GM18511 (cell line): ENCODE measurements at regions not wholly inside any gene's neighbourhood (a gene's known extent, or its start where the extent isn't known, plus 50 kb on each side); places are given as distances from the start of the nearest gene placed in this dataset.

Experiments used
- ATAC-seq: cut with Tn5 transposase; IDR thresholded peaks from one replicate; pipeline ENCODE4 v1.9.1; 2021; ENCODE audit warnings: mild to moderate bottlenecking, moderate library complexity; ENCODE audit not compliant: unreplicated experiment

DNA sequence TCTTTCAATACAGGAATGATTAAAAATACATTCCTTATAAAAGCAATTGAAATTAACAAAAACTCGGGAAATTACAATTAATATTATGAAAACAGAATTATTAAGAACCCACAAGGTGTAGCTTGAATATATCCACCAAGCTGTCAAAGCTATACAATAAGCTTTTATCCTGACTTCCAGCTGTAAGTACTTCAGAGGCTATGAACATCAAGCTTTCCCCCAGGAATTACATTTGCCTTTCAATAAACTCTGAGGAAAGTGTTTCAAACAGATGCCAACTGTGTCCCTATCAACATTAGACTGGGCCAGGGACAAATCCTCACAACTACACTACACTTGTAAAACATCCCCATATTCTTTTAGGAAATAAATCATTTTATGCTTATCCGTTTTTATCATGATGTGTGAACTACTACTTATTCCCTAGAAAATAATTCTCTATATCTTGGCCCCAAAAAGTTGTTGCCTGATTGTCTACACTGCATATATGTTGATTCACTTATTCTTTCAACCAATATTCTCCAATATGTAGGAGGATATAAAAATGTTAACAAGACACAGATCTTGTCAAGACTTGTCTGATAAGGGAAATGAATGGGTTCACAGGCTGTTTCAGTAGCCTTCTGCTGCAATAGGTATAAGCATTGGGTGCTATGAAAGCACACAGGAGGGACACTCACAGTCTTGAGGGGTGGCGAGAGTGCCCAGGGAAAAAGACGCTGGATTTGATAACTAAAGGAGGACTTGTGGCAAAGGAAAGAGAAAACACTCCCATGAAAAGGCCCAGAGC lies 494.1 kb downstream of the CENPC start:
- ATAC-seq: no peak

DNA sequence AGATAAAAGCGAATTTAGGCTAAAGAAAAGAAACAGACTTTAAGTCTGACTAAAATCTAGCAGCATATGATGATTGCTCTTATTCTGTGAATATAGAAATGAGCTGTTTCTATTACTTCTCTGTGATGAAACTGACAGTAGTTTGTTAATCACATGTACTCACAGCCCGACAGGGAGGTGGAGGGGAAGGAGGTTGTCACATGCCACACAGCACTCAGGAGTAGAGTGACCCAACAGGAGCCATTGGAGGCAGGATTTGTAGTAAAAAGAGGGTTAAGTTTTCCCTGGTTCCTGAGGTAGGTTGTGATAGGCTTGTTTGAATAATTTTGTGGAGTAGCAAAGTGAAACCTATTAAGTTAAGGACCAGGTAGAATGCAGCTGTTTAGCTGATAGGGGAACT lies 495.9 kb downstream of the CENPC start:
- ATAC-seq: no peak

DNA sequence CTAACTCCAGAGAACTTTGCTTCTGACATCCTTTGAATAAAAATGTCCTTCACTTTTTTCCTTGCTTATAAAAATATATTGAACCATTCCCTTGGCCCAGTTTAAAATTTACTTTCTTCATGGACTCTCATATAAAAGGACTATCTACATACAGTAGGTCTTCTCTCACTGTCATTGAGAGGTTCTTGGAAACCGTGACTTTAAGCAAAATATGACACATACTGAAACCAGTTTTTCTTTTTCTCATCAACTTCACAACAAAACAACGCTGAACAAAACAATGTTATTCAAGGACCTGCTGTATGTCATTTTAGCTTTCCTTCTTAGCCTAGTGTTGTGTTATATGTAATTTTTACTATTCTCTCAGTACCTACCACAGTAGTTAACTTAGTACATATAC lies 496.8 kb downstream of the CENPC start:
- ATAC-seq: no peak

DNA sequence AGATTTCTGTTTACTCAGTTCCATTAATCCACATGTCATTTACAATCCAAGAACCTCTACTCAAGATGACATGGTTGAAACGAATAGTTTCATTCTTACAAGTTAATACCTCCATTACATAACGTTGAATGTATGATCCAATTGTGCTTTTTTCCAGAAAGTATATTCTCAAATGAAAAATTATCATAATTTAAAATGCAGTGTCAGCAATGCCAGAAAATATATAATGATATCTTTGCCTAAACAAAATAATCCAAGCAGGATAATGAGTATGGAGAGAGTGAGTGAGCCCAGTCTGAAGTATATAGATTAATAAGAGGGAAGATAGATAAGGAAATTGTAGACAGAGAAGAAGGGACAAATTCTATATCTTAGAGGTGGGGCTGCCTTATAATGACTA lies 505.0 kb downstream of the CENPC start:
- ATAC-seq: no peak

DNA sequence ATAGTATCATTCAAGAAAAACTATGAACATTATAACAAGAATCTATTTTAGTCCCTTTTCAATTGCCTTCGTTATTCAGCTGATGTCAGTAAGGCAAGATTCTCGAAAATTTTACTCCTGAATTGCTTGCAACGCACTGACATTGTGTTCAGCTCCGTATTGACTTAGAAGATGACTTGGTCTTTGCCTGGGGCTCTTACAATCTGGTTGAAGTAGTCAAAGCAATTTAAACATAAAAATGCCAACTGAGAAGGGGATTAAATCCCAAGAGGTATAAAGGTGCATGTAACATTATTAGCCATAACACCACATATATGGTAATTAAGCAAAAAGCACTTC lies 507.1 kb downstream of the CENPC start:
- ATAC-seq: no peak

DNA sequence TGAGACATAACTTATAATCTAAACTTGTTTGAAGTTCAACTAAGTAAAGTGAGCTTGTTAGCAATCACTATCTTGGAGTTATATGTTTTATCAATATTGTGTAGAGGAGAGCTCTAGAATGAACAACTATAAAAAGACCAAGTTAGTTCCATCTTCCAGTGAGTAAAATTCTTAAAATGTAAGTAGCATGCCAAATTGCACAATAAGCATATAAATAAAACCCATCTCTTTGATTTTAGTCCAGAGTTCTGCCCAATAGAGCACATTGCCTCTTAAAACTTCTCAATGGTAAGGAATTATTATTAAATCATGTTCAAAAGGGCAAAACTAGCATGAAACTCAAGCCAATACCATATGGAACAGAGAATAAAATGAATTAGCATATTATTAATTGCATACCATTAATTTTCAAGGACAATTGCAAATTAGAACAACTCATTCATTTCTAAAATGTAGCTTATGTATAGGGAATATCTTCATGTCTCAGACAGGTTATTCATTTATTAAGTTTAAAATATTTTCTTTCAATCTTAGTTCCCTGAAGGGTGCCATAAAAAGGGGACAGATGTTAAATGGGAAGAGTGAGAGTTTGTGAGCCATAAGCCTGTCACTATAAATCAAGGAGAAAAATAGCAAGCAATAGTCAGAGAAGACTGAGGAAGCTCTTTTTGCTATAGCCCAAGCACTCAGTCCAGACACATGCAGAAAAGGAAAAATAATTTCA lies 507.6 kb downstream of the CENPC start:
- no peak for ATAC-seq

DNA sequence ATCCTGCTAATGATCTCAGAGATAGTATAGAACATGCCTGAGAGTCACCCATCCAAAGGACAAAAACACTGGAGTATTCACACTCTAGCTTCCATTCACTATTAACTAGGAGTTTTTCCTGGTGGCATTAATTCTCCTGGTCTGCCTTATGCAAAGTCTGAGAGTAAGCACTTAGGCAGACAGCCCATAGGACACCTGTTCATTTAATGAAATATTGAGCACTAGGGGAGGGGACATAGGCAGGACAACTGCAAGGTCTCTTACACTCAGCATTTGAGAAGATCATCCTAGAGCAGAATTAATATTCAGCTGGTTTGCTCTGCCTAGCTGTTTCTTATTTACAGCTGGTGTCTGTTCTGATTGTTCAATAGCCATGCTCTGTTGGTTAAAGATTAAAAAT lies 508.5 kb downstream of the CENPC start:
- ATAC-seq: no peak

DNA sequence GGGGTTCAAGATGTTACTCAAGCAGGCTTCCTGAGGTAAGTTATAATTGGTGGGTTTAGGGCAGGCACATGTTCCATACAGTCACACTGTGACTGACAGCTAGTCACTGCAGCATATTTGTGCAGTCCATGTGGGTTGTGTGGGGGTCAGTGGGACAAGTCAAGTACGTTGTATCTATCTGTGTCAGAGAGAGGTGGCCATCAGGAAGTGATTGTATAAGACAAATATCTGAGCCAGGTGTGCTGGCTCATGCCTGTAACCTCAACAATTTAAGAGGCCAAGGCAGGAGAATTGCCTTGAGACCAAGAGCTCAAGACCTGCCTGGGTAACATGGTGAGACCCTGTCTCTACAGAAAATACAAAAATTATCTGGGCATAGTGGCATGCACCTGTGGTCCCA lies 509.3 kb downstream of the CENPC start:
- no peak for ATAC-seq

DNA sequence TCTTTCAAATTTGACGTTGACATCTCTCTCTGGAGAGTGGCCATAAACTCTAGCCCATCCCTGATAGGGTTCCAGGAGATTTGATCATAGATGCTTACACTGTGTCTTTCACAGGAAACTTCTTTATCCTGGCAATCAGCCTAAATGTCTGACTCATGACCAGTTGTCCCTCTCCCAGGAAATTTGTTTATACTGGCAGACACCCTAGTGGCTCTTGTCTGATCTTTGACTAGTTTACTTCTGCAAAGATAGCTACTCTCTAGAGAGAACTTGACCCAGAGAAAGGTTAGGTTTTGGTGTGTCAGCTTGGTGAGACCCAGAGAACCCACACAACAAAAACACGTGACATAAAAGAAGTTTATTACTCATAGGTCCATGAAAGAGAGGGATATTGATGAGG lies 509.8 kb downstream of the CENPC start:
- ATAC-seq: no peak

DNA sequence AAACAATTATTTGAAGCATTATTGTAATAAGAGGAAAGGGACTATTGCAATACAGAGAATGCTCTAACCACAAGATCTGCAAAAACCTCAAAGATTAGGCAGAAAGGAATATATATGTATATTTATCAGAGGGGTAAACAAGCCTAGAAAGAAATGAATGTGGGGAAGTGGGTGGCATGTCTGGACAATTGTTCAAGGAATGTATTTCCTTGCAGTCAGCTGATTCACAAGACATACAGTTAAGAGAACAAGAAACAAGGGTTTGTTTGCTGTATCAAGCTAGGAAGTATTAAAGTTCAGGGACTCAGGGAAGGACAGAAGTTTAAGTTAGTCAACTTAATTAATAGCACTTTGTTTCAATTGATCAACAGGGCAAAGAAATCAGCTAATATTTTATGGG lies 514.7 kb downstream of the CENPC start:
- no peak for ATAC-seq

DNA sequence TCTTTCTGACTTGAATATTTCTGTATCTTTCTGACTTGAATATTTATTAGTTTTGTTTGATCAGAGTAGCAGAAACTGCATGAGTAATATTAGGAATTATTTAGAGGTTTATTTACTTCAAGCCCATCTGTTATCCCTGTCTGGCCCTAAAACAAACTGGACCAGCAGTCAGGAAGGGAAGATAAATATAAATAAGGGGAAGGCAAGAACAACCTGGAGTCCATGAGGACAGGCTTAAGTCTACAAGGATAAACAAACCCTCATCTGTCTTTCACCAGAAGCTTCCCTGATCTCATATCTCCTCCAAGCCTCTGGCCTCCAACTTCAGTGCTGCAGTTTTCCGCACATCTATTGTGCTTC lies 524.9 kb downstream of the CENPC start:
- ATAC-seq: no peak

DNA sequence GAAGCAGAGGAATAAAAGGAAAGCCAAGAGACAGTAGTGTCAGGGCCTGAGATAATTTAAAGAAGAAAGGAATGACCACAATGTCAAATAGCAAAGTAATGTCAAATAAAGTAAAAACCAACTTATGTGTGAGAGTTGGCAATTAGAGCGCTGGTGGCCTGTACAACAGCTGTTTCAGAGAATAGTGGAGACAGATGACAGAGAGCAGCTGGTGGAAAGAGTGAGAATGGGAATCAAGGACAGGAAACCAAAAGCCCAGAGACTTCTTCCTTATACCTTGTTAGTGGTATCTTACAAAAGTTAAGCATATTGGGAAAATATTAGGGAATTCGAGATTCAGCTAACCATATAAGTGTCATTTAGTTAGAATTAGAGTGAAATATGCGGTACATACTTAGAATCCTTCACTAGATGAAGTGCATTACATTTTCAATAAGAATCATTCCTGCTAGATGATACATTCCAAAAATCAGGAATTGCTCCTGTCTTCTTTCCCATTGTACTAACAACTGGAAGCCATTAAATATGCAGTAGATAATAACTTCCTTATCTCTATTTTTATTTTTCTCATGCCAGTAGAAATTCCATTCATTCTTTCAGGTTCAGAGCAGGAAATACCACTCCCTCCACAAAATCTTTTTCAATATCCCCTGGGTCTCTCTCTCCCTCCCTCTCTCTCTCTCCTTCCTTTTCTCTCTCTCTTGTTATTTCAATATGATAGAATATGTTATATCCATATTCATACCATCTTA lies 525.4 kb downstream of the CENPC start:
- ATAC-seq: no peak

DNA sequence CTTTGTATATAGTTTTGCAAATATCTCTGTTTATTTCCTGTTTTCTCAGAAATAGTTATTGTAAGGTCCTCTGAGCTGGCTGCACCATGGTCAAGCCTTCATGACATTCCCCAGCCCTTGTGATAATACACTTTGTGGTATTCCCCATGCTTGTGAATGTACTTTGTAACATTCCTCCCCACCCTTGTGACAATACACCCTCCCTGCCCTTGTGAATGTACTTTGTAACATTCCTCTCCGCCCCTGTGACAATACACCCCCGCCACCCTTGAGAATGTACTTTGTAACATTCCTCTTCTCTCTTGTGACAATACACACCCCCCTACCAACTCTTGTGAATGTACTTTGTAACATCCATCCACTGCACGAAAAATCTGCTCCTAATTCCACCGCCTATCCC lies 530.7 kb downstream of the CENPC start:
- ATAC-seq: no peak

DNA sequence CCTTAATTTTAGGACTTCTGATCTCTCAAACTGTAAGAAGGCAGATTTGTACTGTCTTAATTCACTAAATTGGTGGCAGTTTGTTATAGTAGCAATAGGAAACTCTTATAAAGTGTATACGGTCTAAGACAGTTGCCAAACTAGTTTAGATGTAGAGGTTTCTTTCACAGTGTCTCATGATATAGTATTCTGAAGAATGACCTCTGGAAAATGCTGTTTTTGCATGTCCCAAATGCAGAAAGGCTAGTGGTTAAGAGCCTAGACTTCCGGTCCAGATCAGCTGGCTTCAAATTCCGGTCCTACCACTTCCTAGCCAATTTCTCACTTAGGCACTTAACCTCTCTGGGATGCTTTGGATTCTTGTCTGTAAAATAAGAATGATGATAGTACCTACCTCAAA lies 538.5 kb downstream of the CENPC start:
- no peak for ATAC-seq

DNA sequence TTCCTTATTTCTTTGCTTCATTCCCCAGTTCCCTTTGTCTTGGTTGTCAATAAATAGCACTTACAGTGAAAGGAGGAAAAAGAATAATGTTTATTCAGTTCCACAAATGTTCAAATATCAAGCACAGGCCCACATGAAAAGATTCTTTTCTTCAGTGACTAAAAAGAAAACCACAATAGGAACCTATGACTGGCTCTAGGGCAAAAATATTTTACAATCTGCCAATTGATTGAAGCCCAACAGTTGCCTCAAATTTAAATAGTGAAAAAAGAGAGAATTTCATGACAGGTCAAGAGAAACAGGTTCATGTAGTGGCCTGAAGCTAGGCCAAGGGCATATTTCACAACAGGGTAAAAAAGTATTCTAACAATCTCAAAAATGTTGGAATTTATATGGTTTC lies 553.8 kb downstream of the CENPC start:
- no peak for ATAC-seq

DNA sequence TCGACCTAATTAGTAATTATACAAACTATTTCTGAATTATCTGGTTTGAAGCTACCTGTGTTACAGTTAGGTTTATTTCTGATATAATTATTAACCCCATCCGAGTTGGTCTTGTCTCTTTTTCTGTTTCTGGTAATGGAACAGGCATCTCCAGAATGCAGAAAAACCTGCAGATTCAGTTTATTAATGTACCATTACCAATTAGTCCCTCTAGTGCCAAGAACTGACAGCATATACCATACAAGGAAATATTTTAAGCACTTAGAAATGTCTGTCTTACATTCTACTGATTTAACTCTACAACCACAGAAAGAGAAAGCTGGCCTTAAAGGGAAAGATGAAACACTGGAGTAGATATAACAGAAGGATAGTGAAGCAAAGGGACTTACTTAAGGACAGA lies 570.6 kb downstream of the CENPC start:
- no peak for ATAC-seq

DNA sequence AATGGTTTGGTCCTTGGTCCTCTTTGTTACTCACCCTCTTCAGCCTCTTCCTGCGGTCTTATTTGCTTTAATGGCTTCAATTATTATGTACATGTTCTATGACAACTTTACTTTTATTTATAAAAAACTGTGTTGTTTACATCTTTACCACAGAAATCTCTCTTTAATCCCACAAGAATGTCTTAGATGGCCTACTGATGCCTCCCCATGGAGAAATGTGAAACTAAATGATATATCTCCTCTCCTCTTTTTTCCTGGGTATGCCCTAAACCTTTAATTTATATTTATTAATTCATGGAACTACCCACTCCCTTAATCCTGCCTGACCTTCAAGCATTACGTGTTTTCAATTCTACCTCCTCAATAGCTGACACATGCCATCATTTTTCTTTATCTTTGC lies 573.2 kb downstream of the CENPC start:
- ATAC-seq: no peak

DNA sequence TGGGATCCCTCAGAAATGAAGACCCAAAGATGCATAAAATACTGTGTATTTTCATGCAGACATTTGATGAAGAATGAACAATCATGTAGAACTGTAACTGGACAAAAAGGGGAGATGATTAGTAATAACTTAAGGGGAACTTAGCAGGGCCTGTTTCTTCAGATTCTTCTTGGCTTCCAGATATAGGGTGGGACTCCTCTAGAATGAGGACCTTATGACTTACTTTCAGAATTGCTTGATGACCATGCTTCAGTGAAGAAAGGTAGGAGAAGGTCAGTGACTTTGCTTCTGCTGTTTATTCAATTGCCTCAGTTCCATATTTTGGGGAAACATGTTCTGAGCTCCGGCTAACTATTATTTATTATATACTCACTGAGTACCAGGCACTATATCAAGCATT lies 580.8 kb downstream of the CENPC start:
- no peak for ATAC-seq

DNA sequence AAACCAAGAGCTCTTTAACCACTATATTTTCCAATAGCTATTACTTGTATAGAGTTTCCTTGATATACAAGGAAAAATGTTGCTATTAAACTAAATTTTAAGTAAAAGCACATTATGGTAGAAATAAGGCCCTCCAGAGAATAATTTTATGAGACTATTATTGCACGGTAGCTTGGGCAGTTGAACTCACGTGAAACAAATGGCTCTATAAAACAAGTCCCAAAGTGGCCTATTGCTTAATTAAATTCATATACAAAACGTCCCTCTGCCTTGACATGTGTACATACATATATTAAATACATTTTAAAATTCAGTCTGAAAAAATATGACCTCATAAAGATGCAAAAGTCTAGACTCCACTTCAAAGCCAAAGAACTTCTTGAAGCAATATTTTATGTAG lies 582.2 kb downstream of the CENPC start:
- ATAC-seq: no peak

DNA sequence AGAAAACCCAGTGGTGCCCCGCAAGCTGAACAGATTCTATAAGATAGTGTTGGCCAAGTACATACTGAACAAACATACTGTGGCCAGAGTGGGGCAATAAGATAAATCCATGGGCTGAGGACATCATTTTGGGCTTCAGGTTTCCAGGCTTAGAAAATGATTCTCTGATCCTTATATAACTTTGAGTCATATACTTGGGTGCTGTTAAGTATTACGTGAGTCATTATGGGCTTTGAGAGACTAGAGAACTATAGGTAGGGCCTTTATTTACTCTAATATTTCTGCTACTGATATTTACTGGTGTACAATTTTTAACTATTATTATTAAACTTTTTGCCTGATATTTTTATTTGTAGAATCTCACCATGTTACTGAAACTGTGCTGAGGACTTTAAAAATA lies 586.1 kb downstream of the CENPC start:
- no peak for ATAC-seq

DNA sequence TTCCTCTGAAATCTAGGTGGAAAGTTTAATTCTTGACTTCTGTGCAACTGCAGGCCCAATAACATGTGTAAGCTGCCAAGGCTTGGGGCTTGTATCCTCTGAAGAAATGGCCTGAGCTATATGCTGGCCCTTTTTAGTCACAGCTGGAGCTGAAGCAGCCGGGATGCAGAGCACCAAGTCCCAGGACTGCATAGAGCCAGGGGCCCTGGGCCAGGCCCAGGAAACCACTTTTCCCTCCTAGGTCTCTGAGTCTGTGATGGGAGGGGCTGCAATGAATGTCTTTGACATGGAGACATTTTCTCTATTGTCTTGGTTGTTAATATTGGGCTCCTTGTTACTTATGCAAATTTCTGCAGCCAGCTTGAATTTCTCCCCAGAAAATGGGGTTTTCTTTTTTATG lies 588.5 kb downstream of the CENPC start:
- no peak for ATAC-seq

DNA sequence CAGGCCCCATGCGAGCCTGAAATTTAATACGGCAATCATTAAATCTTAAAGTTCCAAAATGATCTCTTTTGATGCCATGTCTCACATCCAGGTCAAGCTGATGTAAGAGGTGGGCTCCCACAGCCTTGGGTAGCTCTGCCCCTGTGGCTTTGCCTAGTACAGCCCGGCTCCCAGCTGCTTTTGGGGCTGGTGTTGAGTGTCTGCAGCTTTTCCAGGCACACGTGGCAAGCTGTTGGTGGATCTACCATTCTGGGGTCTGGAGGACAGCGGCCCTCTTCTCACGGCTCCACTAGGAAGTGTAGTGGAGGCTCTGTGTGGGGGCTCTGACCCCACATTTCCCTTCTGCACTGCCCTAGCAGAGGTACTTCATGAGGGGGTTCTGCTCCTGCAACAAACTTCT lies 588.9 kb downstream of the CENPC start:
- ATAC-seq: no peak
